HG03095 (cell line): ENCODE measurements at regions not wholly inside any gene's neighbourhood (a gene's known extent, or its start where the extent isn't known, plus 50 kb on each side); places are given as distances from the start of the nearest gene placed in this dataset.
"Not testable (repeated sequence)": the region's sequence is repeated elsewhere in the genome, so short reads cannot be mapped to it uniquely, and the experiment has no call there.

Experiments used
- ATAC-seq: cut with Tn5 transposase; IDR thresholded peaks from one replicate; pipeline ENCODE4 v1.9.1; 2021; ENCODE audit warnings: moderate library complexity; ENCODE audit not compliant: unreplicated experiment

DNA sequence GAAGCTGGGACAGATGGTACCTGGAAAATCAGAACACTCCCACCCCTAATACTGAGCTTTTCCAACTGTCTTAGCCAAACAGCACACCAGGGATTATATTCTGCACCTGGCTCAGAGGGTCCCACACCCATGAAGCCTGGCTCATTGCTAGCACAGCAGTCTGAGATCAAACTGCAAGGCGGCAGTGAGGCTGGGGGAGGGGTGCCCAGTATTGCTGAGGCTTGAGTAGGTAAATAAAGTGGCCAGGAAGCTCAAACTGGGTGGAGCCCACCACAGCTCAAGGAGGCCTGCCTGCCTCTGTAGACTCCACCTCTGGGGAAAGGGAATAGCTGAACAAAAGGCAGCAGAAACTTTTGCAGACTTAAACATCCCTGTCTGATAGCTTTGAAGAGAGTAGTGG lies 403.3 kb downstream of the MBD2 start:
- not testable (repeated sequence) for ATAC-seq

DNA sequence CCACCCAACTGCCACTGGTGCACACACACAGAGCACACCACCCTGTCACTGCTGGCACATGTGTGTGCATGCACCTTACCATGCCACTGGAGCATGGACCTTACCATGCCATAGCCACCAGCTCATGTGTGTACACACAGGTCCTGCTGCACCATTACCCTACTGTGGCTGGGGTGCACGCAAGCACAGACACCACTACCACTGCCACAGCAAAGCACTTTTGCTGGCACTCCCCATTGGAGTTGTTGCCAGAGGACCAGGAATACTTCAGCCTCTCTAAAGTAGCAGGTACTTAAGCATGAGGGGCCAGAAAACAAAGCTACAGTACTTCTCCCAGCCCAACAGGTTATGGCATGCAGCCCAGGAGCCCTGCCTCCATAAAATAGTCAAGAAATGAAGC lies 404.8 kb downstream of the MBD2 start:
- ATAC-seq = no peak

GRCh38 chr18:53819174-53819573 lies 405.3 kb downstream of the MBD2 start:
- no peak for ATAC-seq

DNA sequence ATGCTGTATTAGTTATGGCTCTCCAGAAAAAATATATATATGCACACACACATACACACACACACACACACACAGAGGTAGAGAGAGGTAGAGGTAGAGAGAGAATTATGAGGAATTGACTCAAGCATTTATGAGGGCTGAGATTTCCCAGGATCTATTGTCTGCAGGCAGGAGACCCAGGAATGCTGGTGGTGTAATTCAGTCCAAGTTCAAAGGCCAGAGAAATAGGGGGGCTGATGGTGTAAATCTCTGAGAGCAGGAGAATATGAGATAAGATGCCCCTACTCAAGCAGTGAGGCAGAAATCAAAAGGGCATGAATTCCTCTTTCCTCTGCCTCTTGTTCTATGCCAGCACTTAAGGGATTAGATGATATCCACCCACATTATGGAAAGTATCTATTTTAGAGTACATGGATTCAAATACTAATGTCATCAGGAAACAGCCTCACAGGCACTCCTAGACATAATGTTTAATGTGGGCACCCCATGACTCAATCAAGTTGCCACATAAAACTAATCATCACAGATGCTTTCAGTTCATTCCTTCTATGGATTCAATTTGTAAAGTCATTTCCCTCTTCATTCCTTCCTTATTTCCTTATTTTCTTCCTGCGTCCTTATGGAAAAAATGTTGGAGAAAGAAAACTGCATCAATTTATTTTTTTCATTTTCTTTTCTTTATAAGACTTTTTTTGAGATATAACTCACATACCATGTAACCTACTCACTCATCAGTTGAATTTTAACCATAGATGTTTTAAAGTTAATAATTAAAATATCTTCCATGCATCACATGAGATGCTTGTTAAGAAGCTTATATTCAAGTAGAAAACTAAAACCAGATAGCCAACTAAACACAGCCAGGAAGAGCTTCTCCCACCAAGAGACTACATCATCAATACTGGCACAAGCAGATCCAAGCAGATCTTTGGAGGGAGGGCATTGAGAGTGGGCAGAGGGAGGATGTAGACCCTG lies 406.2 kb downstream of the MBD2 start:
- no peak for ATAC-seq

GRCh38 chr18:53800171-53800570 lies 424.3 kb downstream of the MBD2 start:
- no peak for ATAC-seq

DNA sequence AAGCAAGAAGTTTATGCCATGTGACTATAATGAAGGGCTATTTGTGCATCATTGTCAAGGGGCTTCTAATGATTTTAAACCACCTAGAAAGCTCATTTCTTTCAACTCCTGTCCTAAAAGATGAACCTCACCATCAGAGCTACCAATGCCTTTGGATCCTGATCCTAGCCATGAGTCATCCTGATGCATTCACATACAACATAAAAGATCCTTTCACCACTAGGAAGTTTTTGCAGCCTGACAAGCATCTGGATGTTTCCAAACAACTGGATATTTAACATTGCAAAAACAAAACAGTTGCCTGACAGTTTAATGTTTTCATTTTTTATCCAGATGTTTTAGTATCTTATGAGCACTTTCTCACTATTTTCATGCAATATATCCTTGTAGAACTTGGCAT lies 425.3 kb downstream of the MBD2 start:
- ATAC-seq = no peak

DNA sequence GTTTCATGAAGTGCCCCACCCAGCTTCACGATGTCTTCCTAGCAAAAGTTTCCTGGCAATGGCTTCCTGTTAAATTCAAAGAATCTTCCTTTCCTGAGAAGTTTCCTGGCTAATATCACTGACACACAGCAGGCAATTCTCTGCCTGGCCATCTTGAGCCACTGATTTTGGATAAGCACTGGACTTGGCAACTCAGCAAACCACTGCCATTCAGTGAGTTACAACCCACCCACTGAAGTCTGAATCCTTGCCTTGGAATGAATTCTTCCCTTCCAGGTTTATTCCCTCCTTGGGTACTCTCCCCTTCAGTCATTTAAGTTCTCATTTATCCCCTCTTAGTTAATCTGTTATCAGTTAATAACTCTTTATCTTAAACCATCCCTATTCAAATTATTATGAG lies 426.0 kb downstream of the MBD2 start:
- ATAC-seq = no peak

- ATAC-seq = no peak
These were observed 426.4 kb downstream of the MBD2 start for GRCh38 chr18:53797998-53798495.

DNA sequence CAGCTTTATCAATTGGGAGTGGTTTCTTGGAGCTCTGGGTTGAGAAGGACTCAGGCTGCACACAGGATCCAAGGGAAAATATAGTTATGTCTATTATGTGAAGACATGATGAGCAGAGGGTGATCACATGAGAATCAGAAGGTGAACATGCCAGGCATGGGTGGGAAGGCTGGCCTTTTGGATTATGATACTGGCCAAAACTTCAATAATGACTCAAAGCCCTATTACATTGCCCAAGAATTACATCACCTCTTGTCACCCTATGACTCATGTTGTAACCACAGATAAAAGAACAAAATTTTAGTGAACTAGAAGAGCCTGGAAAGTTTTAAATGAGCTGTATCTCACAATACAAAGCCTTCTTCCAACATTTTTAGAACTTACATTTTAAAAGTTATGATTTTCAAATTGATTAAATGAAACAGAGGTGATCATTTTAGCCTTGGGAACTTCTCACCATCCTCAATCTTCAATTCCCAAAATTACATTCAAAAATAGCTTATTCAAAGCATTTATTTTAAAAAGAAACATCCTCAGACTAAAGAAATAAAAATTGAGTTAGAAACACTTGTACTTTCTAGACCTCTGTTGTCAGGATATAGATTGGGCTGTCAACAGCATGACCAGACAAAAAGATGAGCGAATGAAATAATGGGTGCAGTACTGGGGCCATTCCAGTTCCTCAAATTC lies 428.3 kb downstream of the MBD2 start:
- ATAC-seq = peak; percentile 62

DNA sequence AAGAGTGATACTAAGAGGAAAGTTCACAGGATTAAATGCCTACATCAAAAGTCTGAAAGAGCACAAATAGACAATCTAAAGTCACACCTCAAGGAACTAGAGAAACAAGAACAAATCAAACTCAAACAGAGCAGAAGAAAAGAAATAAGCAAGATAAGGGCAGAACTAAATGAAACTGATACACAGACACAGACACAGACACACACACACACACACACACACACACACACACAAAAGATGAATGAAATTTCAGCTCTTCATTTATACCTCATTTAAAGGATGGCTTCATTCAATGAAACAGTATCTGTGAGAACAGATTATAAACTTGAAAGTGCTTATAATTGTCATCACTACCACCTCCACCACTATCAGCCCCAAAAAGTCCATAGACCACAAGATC lies 428.9 kb downstream of the MBD2 start:
- no peak for ATAC-seq

DNA sequence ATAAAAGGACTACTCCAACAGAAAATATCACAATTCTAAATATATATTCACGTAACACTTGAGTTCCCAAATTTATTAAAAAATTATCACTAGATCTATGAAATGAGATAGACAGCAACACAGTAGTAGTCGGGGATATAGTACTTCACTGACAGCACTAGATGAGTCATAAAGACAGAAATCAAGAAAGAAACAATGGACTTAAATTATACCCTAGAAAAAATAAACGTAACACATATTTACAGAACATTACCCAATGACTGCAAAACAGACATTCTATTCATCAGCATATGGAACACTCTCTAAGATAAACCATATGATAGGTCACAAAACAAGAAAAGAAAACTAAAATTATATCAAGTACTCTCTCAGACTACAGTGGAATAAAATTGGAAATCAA lies 429.4 kb downstream of the MBD2 start:
- ATAC-seq = no peak

- ATAC-seq = no peak
These were observed 431.7 kb downstream of the MBD2 start for GRCh38 chr18:53792762-53793161.

DNA sequence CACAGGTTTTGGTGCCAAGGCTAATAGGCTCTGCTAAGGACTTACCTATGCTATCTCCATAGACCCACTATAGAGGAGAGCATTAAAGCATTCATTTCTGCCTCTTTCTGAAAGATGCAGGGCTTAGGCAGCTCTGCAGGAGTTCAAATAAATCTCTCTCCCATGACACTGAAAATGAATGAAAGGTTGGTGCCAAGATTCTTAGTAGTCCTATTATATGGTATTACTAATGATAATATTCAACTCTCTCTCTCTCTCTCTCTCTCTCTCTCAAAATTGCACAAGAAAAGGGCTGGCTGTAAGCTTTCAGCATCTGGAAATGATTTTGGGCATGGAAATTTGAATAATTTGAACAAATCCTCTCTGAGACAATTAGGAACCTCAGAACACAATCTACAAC lies 433.7 kb downstream of the MBD2 start:
- no peak for ATAC-seq

- no peak for ATAC-seq
These were observed 434.9 kb downstream of the MBD2 start for GRCh38 chr18:53789376-53790247.

DNA sequence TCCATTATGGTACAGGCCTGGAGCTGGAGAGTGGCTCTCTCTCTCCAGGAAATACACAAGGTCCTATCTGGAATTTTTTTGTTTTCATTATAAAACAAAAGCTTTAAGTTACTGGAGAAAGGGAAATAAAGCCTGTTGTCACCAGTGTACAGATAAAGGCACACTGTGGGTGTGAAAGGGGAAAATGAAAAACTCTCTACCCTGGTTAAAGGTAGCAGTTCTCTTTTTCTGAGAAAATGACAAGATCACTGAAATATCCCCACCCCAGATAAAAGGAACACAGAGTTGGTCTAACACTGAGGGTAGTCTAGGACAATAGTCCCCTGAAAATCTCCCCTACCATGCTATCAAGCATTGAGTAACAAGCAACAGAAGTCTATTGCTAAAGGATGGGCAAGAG lies 438.7 kb downstream of the MBD2 start:
- no peak for ATAC-seq

- ATAC-seq = no peak
These were observed 440.2 kb downstream of the MBD2 start for GRCh38 chr18:53784253-53784652.

GRCh38 chr18:53780666-53781065 lies 443.8 kb downstream of the MBD2 start:
- no peak for ATAC-seq

- ATAC-seq = no peak
These were observed 452.2 kb downstream of the MBD2 start for GRCh38 chr18:53772293-53772692.

- no peak for ATAC-seq
These were observed 452.8 kb downstream of the MBD2 start for GRCh38 chr18:53771664-53772063.

DNA sequence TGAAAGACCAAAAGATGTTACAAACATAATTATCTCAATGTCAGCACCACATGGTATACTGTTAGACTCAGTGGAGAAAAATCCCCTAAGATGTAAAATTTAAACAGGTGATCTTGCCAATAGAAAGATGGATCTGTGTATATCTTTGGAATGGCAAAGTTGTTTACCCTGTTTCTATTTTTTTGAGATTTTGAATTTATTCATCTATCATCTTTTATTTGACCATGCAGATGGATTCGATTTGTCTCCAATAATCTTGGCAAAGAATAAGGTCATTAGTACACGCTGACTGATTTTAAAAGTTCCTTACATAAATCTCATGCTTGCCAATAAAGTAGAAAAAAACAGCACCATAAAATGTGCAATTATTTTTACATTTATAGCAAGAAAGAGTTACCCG lies 459.3 kb downstream of the MBD2 start:
- ATAC-seq = no peak

GRCh38 chr18:53764086-53764485 lies 460.4 kb downstream of the MBD2 start:
- no peak for ATAC-seq
